AG10803 (cell line): ENCODE measurements at regions not wholly inside any gene's neighbourhood (a gene's known extent, or its start where the extent isn't known, plus 50 kb on each side); places are given as distances from the start of the nearest gene placed in this dataset.
A peak's percentile ranks its signal among the peaks of the same experiment; 100 is the strongest.
"Not testable (repeated sequence)": the region's sequence is repeated elsewhere in the genome, so short reads cannot be mapped to it uniquely, and the experiment has no call there.

ENCODE experiments used
- DNase-seq: peaks from one replicate; pipeline ENCODE4 v3.0.0; 2010; ENCODE audit warnings: low read depth
- H3K4me3 ChIP-seq: 2 replicates; pipeline ENCODE4 v1.5.1; 2011; ENCODE audit warnings: mild to moderate bottlenecking, low read length, control low read depth
- CTCF ChIP-seq: conservative IDR thresholded peaks from 2 replicates; pipeline ENCODE4 v1.5.1; 2011; ENCODE audit warnings: mild to moderate bottlenecking, low read length, control low read depth, inconsistent platforms

- TF ChIP-seq CTCF: no peak
Measured at GRCh38 chr6:132025468-132025867, 74.3 kb upstream of the CCN2 start.

GRCh38 chr6:132023490-132023889, 72.3 kb upstream of the CCN2 start:
- H3K4me3 ChIP-seq: no peak overlapping the region
- no peak for TF ChIP-seq CTCF
- DNase-seq: no peak

More at GRCh38 chr6:132025468-132025867, 74.3 kb upstream of the CCN2 start:
- no peak overlapping the region for H3K4me3 ChIP-seq
- DNase-seq: no peak

- no peak for TF ChIP-seq CTCF
- no peak overlapping the region for H3K4me3 ChIP-seq
- peak; percentile 40 for DNase-seq
Measured at GRCh38 chr6:132021552-132022375, 70.6 kb upstream of the CCN2 start.

GRCh38 chr6:132020918-132021317, 69.7 kb upstream of the CCN2 start:
- DNase-seq, H3K4me3 ChIP-seq: not testable (repeated sequence)

- no peak overlapping the region for H3K4me3 ChIP-seq
- TF ChIP-seq CTCF: no peak
- DNase-seq: peak; percentile 28
Measured at GRCh38 chr6:132020138-132020581, 69.0 kb upstream of the CCN2 start.

GRCh38 chr6:132019586-132019985, 68.4 kb upstream of the CCN2 start:
- TF ChIP-seq CTCF: no peak
- DNase-seq: no peak
- no peak overlapping the region for H3K4me3 ChIP-seq

GRCh38 chr6:132017942-132018341, 66.8 kb upstream of the CCN2 start:
- TF ChIP-seq CTCF: no peak
- H3K4me3 ChIP-seq: no peak overlapping the region
- no peak for DNase-seq
